Heart right ventricle (tissue), 16 donors: ENCODE measurements at regions not wholly inside any gene's neighbourhood (a gene's known extent, or its start where the extent isn't known, plus 50 kb on each side); places are given as distances from the start of the nearest gene placed in this dataset.

Experiments
- ATAC-seq, 8 donors: fragments of 200-7000 bp; cut with Tn5 transposase; one replicate each; pipeline ENCODE4 v1.9.1; 2020; ENCODE audit warnings: mild to moderate bottlenecking in 8 of 8, moderate library complexity in 8 of 8, moderate number of reproducible peaks in 1 of 8
- DNase-seq, 2 donors: peaks; one replicate each; pipeline ENCODE4 v3.0.0-alpha.2; 2020
- H3K27ac ChIP-seq, 10 donors: fragments of 200-600 bp; sonication (generic) in 2 of 10; one replicate each; pipeline versions ENCODE4 v1.5.0 to v1.8.0; 2020 to 2022; ENCODE audit warnings: mild to moderate bottlenecking in 3 of 10
- H3K27me3 ChIP-seq, 7 donors: fragments of 200-600 bp; one replicate each; pipeline ENCODE4 v1.8.0; 2021 to 2022; ENCODE audit warnings: mild to moderate bottlenecking in 2 of 7
- H3K36me3 ChIP-seq, 9 donors: fragments of 200-600 bp; sonication (generic) in 1 of 9; one replicate each; pipeline versions ENCODE4 v1.5.0 to v1.8.0; 2020 to 2022; ENCODE audit warnings: mild to moderate bottlenecking in 2 of 9
- H3K4me1 ChIP-seq, 9 donors: fragments of 200-600 bp; sonication (generic) in 1 of 9; one replicate each; pipeline versions ENCODE4 v1.5.0 to v1.8.0; 2020 to 2022; ENCODE audit warnings: mild to moderate bottlenecking in 4 of 9
- H3K4me3 ChIP-seq, 10 donors: fragments of 200-600 bp; sonication (generic) in 2 of 10; one replicate each; pipeline versions ENCODE4 v1.5.0 to v1.8.0; 2020 to 2022; ENCODE audit warnings: mild to moderate bottlenecking in 7 of 10, moderate library complexity in 2 of 10
- H3K9me3 ChIP-seq, 11 donors: fragments of 200-600 bp in 10 of 11; sonication (generic) in 2 of 11; one replicate each; pipeline versions ENCODE4 v1.5.0 to v1.8.0; 2013 to 2022; ENCODE audit warnings: mild to moderate bottlenecking in 2 of 11, control low read depth in 1 of 11, moderate library complexity in 1 of 11
- WGBS, 2 donors: extraction: QIAGEN DNeasy Blood & Tissue Kit; methylation state at CpG; one replicate each; pipeline ENCODE4 v1.1.7; 2013; ENCODE audit warnings: inconsistent platforms in 1 of 2; 5-methylcytosine and 5-hydroxymethylcytosine counted together
- intact Hi-C, 10 donors: fragments of 100-400 bp; cut with DNase I; formaldehyde crosslinking; loops; one replicate each; pipeline versions ENCODE4 v1.11.1 to v1.14.2; 2022
- TF ChIP-seq, protein P1 (sequence below), 9 donors: fragments of 200-600 bp; sonication (generic) in 2 of 9; IDR thresholded peaks; one replicate each; pipeline versions ENCODE4 v1.5.0 to v1.8.0; 2021 to 2022; ENCODE audit warnings: antibody characterized with exemption in 9 of 9, mild to moderate bottlenecking in 5 of 9, moderate library complexity in 1 of 9
- donor health status: Arrhythmogenic right ventricular cardiomyopathy.
- donor health status: ischemic (EF 13 %, LVEDD 7.1; RV severe dilation, severe dysfunction).
- donor health status: healthy with polysubstance abuse.
- donor health status: DM: no; HTN: yes; CAD: no.
- donor health status: DM: no; HTN: no; CAD: no.
- donor health status: ischemic (EF 25% LVEDD 6.9; RV normal size, moderate dysfunction).
- donor health status: ischemic (EF 25% LVEDD 5.7; RV mildly dilated, moderate dysfunction).
- donor health status: healthy.
- donor health status: DM: yes; HTN: yes; CAD: no.
- donor health status: Ischemic cardiomyopathy.
- donor health status: ischemic (EF 35%, LVEDD 5.7; RV mildly dilated, moderate dysfunction).
- donor health status: nonischemic (EF 11% LVEDD 7.7; RV severe dilation, severe dysfunction).
- donor health status: DM: yes; HTN: yes; CAD: no.
- donor health status: PGD.
- donor health status: ischemic (EF 29% LVEDD 5.4; RV normal size, mild dysfunction).
- donor health status: nonischemic (EF 23%, LVEDD 6.1; RV moderate dilation, normal function).

DNA sequence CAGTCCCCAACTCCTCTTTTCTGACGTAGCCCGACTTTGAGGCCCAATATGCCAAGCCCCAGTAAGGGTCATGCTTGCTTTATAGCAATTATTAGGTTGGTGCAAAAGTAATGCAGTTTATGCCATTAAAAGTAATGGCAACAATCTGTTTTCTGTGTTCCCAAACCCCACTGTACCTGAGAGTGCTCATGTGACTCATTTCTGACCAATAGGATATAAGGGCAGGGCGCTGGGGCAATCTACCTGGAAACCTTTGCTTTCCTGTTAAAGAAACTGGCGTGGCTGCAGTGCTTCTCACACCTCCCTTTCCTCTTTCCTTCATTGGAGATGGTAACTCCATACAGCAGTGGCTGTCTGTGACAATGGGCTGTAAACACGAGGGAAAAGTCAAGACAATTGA lies 78.9 kb upstream of the MPPED2 start:
- 83 to 86% methylated on average over 5 of the region's 5 CpGs for WGBS, 2 donors
- no peak overlapping the region for H3K27ac ChIP-seq
- peaks cover 0 to 12% (median 0%) of the 10 kb centered on the region in 11 donors for H3K9me3 ChIP-seq
- intact Hi-C loops: no loop called here
- DNase-seq: no peak
- no peak for ATAC-seq
- no peaks in the 10 kb centered on the region for H3K27me3 ChIP-seq
- H3K4me1 ChIP-seq: no peaks in the 10 kb centered on the region
- TF ChIP-seq, protein P1, sequence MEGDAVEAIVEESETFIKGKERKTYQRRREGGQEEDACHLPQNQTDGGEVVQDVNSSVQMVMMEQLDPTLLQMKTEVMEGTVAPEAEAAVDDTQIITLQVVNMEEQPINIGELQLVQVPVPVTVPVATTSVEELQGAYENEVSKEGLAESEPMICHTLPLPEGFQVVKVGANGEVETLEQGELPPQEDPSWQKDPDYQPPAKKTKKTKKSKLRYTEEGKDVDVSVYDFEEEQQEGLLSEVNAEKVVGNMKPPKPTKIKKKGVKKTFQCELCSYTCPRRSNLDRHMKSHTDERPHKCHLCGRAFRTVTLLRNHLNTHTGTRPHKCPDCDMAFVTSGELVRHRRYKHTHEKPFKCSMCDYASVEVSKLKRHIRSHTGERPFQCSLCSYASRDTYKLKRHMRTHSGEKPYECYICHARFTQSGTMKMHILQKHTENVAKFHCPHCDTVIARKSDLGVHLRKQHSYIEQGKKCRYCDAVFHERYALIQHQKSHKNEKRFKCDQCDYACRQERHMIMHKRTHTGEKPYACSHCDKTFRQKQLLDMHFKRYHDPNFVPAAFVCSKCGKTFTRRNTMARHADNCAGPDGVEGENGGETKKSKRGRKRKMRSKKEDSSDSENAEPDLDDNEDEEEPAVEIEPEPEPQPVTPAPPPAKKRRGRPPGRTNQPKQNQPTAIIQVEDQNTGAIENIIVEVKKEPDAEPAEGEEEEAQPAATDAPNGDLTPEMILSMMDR (IDR thresholded peaks at IDR 0.05): no peak
- no peaks in the 10 kb centered on the region for H3K36me3 ChIP-seq
- no peak overlapping the region for H3K4me3 ChIP-seq

DNA sequence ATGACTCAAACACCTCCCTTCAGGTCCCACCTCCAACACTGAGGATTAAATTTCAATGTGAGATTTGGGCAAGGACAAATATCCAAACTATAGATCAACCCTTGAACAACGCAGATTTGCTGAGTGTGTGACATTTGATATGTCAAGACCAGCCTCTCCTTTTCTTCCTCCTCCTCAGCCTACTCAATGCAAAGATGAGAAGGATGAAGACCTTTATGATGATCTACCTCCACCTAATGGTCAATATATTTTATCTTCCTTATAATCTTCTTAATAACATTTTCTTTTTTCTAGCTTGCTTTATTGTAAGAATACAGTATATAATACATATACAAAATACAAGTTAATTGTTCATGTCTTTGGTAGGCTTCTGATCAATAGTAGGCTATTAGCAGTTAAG lies 67.5 kb upstream of the MPPED2 start:
- DNase-seq (no peak), ATAC-seq (no peak)
- Histone ChIP-seq H3K4me1 (no peaks in the 10 kb centered on the region), H3K36me3 (no peaks in the 10 kb centered on the region), H3K27ac (no peak overlapping the region), H3K27me3 (no peaks in the 10 kb centered on the region), H3K9me3 (no peaks in the 10 kb centered on the region), H3K4me3 (no peak overlapping the region)
- intact Hi-C loops: loop anchor here in 4 of 10 donors (5.0 to 10.0 kb wide), 3 partner anchors 299 to 311 kb away; no protein-coding TSS in a partner anchor
- 93% methylated on average over 1 of the region's 1 CpG for WGBS, 2 donors
- TF ChIP-seq, protein P1 (IDR thresholded peaks at IDR 0.05): peak in 3 of 9 donors; percentile 26 to 42 (median 36)

DNA sequence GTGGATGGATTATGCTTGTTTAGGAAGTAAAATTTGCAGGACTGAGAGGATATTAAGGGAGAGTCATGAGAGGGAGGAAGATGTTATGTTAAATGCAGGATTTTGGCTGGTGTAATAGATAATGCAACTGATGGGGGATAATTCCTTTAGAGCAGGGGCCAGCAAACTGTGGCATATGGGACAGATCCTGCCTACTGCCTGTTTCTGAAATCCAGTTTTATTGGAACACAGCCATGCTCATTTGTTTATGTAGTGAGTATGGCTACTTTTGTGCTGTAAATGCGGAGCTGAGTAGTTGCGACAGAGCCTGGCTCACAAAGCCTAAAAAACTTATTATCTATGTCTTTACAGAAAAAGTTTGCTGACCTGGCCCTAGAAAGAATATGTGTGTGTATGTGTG lies 66.6 kb upstream of the MPPED2 start:
- Histone ChIP-seq H3K36me3 (no peaks in the 10 kb centered on the region), H3K27ac (no peak overlapping the region), H3K9me3 (no peaks in the 10 kb centered on the region), H3K27me3 (no peaks in the 10 kb centered on the region), H3K4me1 (no peaks in the 10 kb centered on the region), H3K4me3 (no peak overlapping the region)
- TF ChIP-seq, protein P1 (IDR thresholded peaks at IDR 0.05): no peak
- 91% methylated on average over 2 of the region's 2 CpGs for WGBS, 2 donors
- DNase-seq (no peak), ATAC-seq (no peak)
- intact Hi-C loops: loop anchor here in 4 of 10 donors (5.0 to 10.0 kb wide), 3 partner anchors 298 to 310 kb away; no protein-coding TSS in a partner anchor

DNA sequence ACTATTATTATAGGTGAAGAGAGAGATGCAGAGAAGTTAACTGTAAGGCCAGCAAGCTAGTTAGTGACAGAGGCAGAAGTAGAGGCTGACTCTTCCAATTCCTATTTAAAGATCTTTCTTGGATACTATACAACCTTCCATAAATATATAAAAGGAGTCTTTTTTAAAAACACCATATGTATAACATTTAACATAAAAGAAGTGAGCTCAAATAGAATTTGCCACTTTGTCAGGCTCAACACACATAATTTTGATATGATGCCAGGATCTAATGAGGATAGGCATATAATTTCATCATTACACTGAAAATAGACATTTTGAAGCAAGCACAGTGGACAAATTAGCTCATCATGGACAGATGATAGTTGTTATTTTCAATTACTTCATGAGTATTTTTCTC lies 64.1 kb upstream of the MPPED2 start:
- intact Hi-C loops: loop anchor here in 4 of 10 donors (5.0 to 10.0 kb wide), 3 partner anchors 295 to 308 kb away; no protein-coding TSS in a partner anchor
- ATAC-seq: no peak
- no peak overlapping the region for H3K4me3 ChIP-seq
- TF ChIP-seq, protein P1 (IDR thresholded peaks at IDR 0.05): no peak
- DNase-seq: no peak
- H3K27me3 ChIP-seq: no peaks in the 10 kb centered on the region
- no peak overlapping the region for H3K27ac ChIP-seq
- H3K36me3 ChIP-seq: no peaks in the 10 kb centered on the region
- no peaks in the 10 kb centered on the region for H3K4me1 ChIP-seq
- H3K9me3 ChIP-seq: no peaks in the 10 kb centered on the region
